Muscle of arm (tissue), 1 donor: ENCODE measurements at regions not wholly inside any gene's neighbourhood (a gene's known extent, or its start where the extent isn't known, plus 50 kb on each side); places are given as distances from the start of the nearest gene placed in this dataset.
"Not testable (repeated sequence)": the region's sequence is repeated elsewhere in the genome, so short reads cannot be mapped to it uniquely, and the experiment has no call there.

Experiments used
- DNase-seq: peaks from one replicate; pipeline ENCODE4 v3.0.0-alpha.2; 2013

GRCh38 chr3:74134831-74135230 is 479.6 kb downstream of the CNTN3 start:
- DNase-seq = no peak

- DNase-seq = not testable (repeated sequence)
These were observed 482.7 kb downstream of the CNTN3 start for GRCh38 chr3:74131546-74132328.

GRCh38 chr3:74129611-74130010 is 484.8 kb downstream of the CNTN3 start:
- no peak for DNase-seq

DNA sequence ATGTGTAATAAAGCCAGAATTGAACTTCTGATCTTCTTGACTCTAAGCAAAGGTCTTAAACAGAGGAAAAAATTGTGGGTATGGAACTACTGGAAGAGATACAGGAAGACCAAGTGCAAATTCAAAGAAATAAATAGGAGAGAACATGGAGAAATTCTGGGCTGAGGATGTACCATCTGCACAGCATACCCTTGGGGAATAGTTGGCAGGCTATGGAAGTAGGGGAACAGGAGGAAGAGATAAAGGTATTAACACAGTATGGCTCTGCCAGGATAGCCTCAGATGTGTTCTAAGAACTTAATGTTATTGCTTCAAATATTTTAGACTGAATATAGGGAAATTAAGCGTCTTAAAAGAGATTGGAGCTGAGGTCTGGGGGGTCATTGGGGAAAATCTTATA is 485.4 kb downstream of the CNTN3 start:
- DNase-seq = no peak

GRCh38 chr3:74127256-74127655 is 487.2 kb downstream of the CNTN3 start:
- DNase-seq = no peak

GRCh38 chr3:74124782-74125181 is 489.7 kb downstream of the CNTN3 start:
- DNase-seq = peak; percentile 16

- DNase-seq = no peak
These were observed 492.2 kb downstream of the CNTN3 start for GRCh38 chr3:74122281-74122680.

DNA sequence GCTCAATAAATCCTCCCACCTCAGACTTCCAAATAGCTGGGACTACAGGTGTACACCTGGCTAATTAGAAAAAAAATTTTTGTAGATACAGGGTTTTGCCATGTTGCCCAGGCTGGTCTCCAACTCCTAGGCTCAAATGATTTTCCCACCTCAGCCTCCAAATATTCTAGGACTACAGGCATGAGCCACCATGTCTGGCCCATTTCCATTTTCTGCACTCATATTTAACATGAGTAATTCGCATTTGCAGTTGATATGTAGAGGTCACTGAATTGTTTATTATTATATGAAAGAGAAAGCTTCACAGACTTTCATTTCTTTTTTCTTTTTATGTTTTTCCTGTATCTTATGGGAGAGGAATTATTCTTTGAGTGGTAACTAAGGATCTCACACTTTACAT is 492.7 kb downstream of the CNTN3 start:
- no peak for DNase-seq

- no peak for DNase-seq
These were observed 494.5 kb upstream of the PDZRN3 start for GRCh38 chr3:74119221-74119620.

DNA sequence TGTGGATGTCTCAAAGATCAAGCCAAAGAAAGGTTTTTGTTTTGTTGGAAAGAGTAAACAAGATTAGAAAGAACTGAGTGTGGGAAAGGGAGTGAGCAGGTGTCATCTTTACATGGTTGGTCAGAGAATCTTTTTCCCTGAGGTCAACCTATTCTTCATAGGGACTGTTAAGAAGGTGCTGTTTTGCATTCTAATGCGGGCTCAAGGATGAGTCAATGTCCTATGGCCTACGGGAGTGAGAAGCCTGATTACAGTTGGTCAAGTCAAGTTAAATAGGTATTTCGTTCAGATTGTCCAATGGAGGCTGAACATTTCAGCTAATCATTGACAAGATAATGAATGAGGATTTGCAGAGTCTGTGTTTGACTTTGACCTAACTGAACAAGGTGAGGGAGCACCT is 491.2 kb upstream of the PDZRN3 start:
- DNase-seq = no peak

DNA sequence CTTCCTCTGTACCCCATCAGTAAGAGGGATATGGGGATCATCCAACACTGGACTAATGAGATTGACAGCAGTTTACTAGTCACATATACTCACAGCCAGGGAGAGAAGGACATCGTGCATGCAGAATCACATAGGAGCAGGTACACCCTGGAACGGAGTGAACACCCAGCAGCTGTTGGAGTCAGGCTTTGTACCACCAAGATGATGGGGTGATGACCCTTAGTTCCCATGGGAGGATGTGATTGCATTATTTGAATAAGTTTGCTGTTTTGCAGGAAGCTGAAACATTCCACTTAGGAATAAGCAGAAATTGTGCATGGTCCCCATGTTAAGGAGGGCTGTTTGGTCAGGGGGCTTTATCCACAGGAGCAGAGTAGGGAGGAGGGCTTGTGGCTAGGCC is 482.7 kb upstream of the PDZRN3 start:
- DNase-seq = no peak

DNA sequence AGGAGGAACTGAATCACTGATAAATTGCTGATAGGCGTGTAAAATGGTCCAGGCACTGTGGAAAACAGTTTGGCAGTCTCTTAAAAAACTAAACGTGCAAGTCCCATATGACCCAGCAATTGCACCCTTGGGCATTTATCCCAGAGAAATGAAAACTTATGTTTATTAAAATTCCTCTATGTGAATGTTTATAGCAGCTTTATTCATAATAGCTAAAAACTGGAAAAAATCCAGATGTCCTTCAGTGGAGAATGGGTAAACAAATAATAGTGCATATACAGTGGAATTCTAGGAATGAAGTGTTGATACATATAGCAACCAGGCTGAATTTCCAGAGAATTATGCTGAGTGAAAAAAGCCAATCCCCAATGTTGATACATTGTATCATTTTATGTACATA is 482.2 kb upstream of the PDZRN3 start:
- peak; percentile 1 for DNase-seq

GRCh38 chr3:74091204-74091603 is 466.5 kb upstream of the PDZRN3 start:
- no peak for DNase-seq

DNA sequence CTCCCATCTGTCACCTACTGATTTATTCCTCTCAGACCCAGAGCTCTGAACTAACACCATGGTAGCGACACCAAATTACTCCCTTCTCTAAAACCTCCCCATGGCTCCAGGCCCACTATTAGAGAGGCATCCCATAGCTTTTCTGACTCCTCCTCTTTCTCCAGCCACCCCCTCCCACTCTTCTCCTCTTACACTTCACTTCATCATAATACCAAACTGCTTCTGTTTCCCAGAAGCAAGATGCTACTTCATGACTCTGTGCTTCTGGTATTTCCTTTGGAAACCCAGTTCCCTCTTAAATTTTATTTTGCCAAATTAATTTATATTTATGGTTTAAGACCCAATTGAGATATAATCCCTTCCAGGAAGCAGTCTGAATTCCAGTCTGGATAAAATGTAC is 465.1 kb upstream of the PDZRN3 start:
- no peak for DNase-seq

DNA sequence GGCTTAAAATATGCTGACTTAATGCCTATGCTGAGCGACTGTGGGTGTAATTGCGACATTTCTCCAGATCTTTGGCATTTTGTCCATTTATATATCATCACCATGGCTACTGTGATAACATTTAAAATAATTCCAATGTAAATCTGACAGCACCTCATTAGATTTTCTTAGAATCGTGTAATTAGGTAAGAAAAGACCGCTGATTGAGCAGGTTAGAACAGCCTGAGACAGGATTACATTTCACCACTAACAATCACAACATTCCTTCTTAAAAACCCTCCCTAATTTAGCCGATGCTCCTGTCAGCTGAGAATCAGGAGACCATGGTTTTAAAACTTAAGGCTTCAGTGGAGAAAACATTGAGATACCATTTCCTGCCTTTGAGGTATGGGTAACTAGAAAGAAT is 455.3 kb upstream of the PDZRN3 start:
- DNase-seq = peak; percentile 36

- no peak for DNase-seq
These were observed 450.5 kb upstream of the PDZRN3 start for GRCh38 chr3:74075241-74075640.

GRCh38 chr3:74074700-74075099 is 450.0 kb upstream of the PDZRN3 start:
- no peak for DNase-seq

DNA sequence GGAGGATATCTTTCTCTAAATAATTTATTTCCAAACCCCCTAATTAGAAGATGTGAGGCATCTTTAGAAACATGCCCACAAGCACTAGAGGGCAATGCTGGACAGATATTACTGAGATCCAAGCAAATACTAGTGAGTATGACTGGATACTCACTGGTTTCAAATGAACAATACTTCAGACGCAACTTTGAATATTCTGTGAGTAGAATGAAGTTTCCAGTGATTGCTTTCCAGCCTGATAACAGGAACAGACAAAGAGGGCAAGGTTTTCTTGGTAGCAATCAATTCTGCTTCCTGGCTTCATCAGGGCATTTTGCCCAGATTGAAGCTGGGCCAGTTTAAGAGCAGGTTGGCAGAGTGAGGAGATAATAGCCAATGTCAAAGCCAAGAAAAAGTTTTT is 442.6 kb upstream of the PDZRN3 start:
- DNase-seq = no peak

GRCh38 chr3:74066456-74066855 is 441.7 kb upstream of the PDZRN3 start:
- no peak for DNase-seq

GRCh38 chr3:74059923-74060600 is 435.3 kb upstream of the PDZRN3 start:
- DNase-seq = no peak

DNA sequence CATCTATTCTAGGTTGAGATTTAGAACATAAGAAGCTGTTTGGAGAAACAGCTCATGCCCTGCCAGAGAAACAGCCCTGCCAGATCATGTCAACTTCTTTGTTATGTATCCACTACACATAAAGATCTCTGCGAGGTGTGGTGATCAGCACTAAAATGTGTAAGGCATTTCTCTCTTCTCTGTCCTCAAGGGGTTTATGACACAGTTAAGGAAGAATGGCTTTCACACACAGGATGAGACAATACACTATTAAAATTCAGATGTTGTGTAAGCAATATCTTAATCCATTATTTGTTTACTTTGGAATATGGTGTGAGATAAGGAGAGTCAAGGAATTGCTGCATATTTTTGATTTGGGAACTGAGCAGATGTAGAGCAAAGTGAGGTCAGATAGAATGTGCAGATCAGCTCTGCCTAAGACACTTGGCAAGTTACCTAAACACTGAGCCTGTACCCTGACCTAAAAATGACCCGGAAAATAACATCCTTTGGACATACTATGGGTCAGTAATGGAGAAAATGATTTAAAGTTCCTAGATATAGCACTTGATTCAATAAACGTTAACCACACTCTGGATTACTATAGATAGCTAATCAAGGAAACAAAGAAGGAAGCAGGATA is 434.7 kb upstream of the PDZRN3 start:
- no peak for DNase-seq

DNA sequence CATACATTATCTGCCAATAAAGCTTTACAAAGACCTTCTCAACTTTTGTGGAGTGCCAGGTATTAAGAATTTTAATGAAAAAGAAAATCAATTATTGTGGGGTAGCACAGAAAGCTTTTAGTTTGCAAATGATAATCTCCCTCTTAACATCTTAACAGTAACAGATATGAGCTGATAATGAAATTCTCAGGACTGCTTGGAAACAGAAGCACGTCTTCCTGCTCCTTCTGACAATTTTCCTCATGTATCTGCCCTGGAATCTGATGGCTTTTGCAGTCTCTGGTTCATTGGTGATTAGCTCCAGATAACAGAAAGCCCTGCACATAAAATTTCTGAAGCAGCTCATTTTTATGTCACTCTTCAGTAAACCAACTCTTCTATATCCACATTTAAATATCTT is 432.4 kb upstream of the PDZRN3 start:
- DNase-seq = no peak

- no peak for DNase-seq
These were observed 430.3 kb upstream of the PDZRN3 start for GRCh38 chr3:74055061-74055460.
